NCI-H2196 treated with DMSO at 0.1 percent for 48 hours (cell line): ENCODE measurements at regions not wholly inside any gene's neighbourhood (a gene's known extent, or its start where the extent isn't known, plus 50 kb on each side); places are given as distances from the start of the nearest gene placed in this dataset.
"Not testable (repeated sequence)": the region's sequence is repeated elsewhere in the genome, so short reads cannot be mapped to it uniquely, and the experiment has no call there.

ENCODE experiments used
- DNase-seq: peaks from one replicate; lab custom pipeline; 2025; ENCODE audit not compliant: unreplicated experiment; lab: John Stamatoyannopoulos, UW

- DNase-seq: no peak
These were observed 719.1 kb upstream of the ANO3 start for GRCh38 chr11:25612806-25613205.

- no peak for DNase-seq
These were observed 718.5 kb upstream of the ANO3 start for GRCh38 chr11:25613451-25613850.

GRCh38 chr11:25613865-25614264 is 718.1 kb upstream of the ANO3 start:
- DNase-seq: no peak

GRCh38 chr11:25615069-25615468 is 716.9 kb upstream of the ANO3 start:
- no peak for DNase-seq

GRCh38 chr11:25615841-25616240 is 716.1 kb upstream of the ANO3 start:
- DNase-seq: no peak

- no peak for DNase-seq
These were observed 706.8 kb upstream of the ANO3 start for GRCh38 chr11:25625094-25625493.

- DNase-seq: no peak
These were observed 703.9 kb upstream of the ANO3 start for GRCh38 chr11:25628030-25628429.

GRCh38 chr11:25633230-25633629 is 698.7 kb upstream of the ANO3 start:
- no peak for DNase-seq

GRCh38 chr11:25649220-25649619 is 682.7 kb upstream of the ANO3 start:
- DNase-seq: not testable (repeated sequence)

- DNase-seq: no peak
These were observed 681.6 kb upstream of the ANO3 start for GRCh38 chr11:25650319-25650718.

- no peak for DNase-seq
These were observed 676.3 kb upstream of the ANO3 start for GRCh38 chr11:25655636-25656035.

GRCh38 chr11:25658916-25659315 is 673.0 kb upstream of the ANO3 start:
- DNase-seq: no peak

GRCh38 chr11:25659706-25660105 is 672.2 kb upstream of the ANO3 start:
- no peak for DNase-seq

GRCh38 chr11:25667871-25668270 is 664.1 kb upstream of the ANO3 start:
- DNase-seq: no peak

- no peak for DNase-seq
These were observed 640.0 kb upstream of the ANO3 start for GRCh38 chr11:25691959-25692358.

- no peak for DNase-seq
These were observed 629.5 kb upstream of the ANO3 start for GRCh38 chr11:25702417-25702816.

GRCh38 chr11:25710975-25711374 is 621.0 kb upstream of the ANO3 start:
- DNase-seq: no peak

- DNase-seq: no peak
These were observed 604.0 kb upstream of the ANO3 start for GRCh38 chr11:25727944-25728343.

- no peak for DNase-seq
These were observed 601.7 kb upstream of the ANO3 start for GRCh38 chr11:25730230-25730629.

- no peak for DNase-seq
These were observed 598.2 kb upstream of the ANO3 start for GRCh38 chr11:25733777-25734176.

GRCh38 chr11:25734591-25735211 is 597.2 kb upstream of the ANO3 start:
- DNase-seq: no peak

- DNase-seq: no peak
These were observed 594.8 kb upstream of the ANO3 start for GRCh38 chr11:25737071-25737675.

- DNase-seq: no peak
These were observed 590.0 kb upstream of the ANO3 start for GRCh38 chr11:25741886-25742285.
